CD14-positive monocyte (primary cell): ENCODE measurements at regions not wholly inside any gene's neighbourhood (a gene's known extent, or its start where the extent isn't known, plus 50 kb on each side); places are given as distances from the start of the nearest gene placed in this dataset.

Experiments
- DNase-seq, 3 donors: peaks; one replicate each; pipeline ENCODE4 v3.0.0-alpha.2; 2011 to 2022
- H2AFZ ChIP-seq: 2 replicates; pipeline ENCODE4 v1.6.0; 2012; ENCODE audit warnings: mild to moderate bottlenecking, low read depth, low read length, inconsistent platforms; ENCODE audit not compliant: insufficient read depth, poor library complexity, severe bottlenecking
- H3K27ac ChIP-seq, 2 donors: 1 replicate in 1 of 2; 2 replicates in 1 of 2; pipeline ENCODE4 v1.5.1; 2012 to 2013; ENCODE audit warnings: low read length in 2 of 2, control low read depth in 1 of 2, inconsistent platforms in 1 of 2, low read depth in 1 of 2, mild to moderate bottlenecking in 1 of 2
- H3K27me3 ChIP-seq, 2 donors: one replicate each; pipeline versions ENCODE4 v1.6.0 to v1.6.1; 2011 to 2013; ENCODE audit warnings: low read length in 2 of 2; ENCODE audit not compliant: control insufficient read depth in 2 of 2, insufficient read depth in 2 of 2
- H3K36me3 ChIP-seq, 2 donors: replicated peaks in 1 of 2; 1 replicate in 1 of 2; 2 replicates in 1 of 2; pipeline versions ENCODE4 v1.5.1 to v1.6.1; 2012 to 2013; ENCODE audit warnings: low read length in 2 of 2, control low read depth in 1 of 2, inconsistent platforms in 1 of 2, mild to moderate bottlenecking in 1 of 2; ENCODE audit not compliant: insufficient read depth in 2 of 2, control insufficient read depth in 1 of 2
- H3K4me1 ChIP-seq, 2 donors: 1 replicate in 1 of 2; 2 replicates in 1 of 2; pipeline versions ENCODE4 v1.5.1 to v1.6.1; 2012 to 2013; ENCODE audit warnings: low read length in 2 of 2, control low read depth in 1 of 2, inconsistent platforms in 1 of 2, mild to moderate bottlenecking in 1 of 2, moderate library complexity in 1 of 2; ENCODE audit not compliant: insufficient read depth in 2 of 2, control insufficient read depth in 1 of 2
- H3K4me2 ChIP-seq: replicated peaks from 2 replicates; pipeline ENCODE3; 2012; ENCODE audit warnings: low read length, moderate library complexity, mild to moderate bottlenecking; ENCODE audit not compliant: poor library complexity, severe bottlenecking; ENCODE audit errors: extremely low read depth
- H3K4me3 ChIP-seq, 3 experiments: fragments of 200-600 bp in 1 of 3; sonication (generic) in 1 of 3; replicated peaks in 1 of 3; 1 replicate in 2 of 3; 2 replicates in 1 of 3; pipeline ENCODE4 v1.5.1; 2011 to 2013; ENCODE audit warnings: low read length in 3 of 3, mild to moderate bottlenecking in 3 of 3, control low read depth in 2 of 3, low read depth in 2 of 3, inconsistent platforms in 1 of 3, moderate library complexity in 1 of 3
- H3K79me2 ChIP-seq: 2 replicates; pipeline ENCODE4 v1.6.0; 2012; ENCODE audit warnings: mild to moderate bottlenecking, control low read depth, inconsistent platforms, low read length, moderate library complexity; ENCODE audit not compliant: insufficient read depth
- H3K9ac ChIP-seq: 2 replicates; pipeline ENCODE4 v1.6.0; 2017; ENCODE audit warnings: low read length, mild to moderate bottlenecking; ENCODE audit not compliant: insufficient read depth, poor library complexity, severe bottlenecking
- H3K9me3 ChIP-seq, 2 donors: replicated peaks in 1 of 2; 1 replicate in 1 of 2; 2 replicates in 1 of 2; pipeline versions ENCODE4 v1.5.1 to v1.6.1; 2012 to 2013; ENCODE audit warnings: low read length in 2 of 2, control low read depth in 1 of 2; ENCODE audit not compliant: control insufficient read depth in 1 of 2, insufficient read depth in 1 of 2
- H4K20me1 ChIP-seq: 2 replicates; pipeline ENCODE4 v1.6.0; 2012; ENCODE audit warnings: mild to moderate bottlenecking, low read length, control low read depth, moderate library complexity; ENCODE audit not compliant: insufficient read depth
- H3K27ac Mint-ChIP-seq, 7 donors: one replicate each; pipeline ENCODE4 v1.8.0; 2020; ENCODE audit warnings: mild to moderate bottlenecking in 7 of 7, mixed read lengths in 7 of 7, moderate library complexity in 6 of 7, inconsistent platforms in 2 of 7
- H3K27me3 Mint-ChIP-seq, 3 donors: one replicate each; pipeline ENCODE4 v1.8.0; 2021 to 2022; ENCODE audit warnings: low read depth in 3 of 3, mild to moderate bottlenecking in 3 of 3, mixed read lengths in 3 of 3, moderate library complexity in 3 of 3, inconsistent platforms in 1 of 3
- H3K36me3 Mint-ChIP-seq, 2 donors: one replicate each; pipeline ENCODE4 v1.8.0; 2020; ENCODE audit warnings: mixed read lengths in 2 of 2, inconsistent platforms in 1 of 2, mild to moderate bottlenecking in 1 of 2
- H3K4me1 Mint-ChIP-seq: one replicate; pipeline ENCODE4 v1.8.0; 2020; ENCODE audit warnings: mild to moderate bottlenecking, mixed read lengths
- H3K4me3 Mint-ChIP-seq, 2 donors: one replicate each; pipeline ENCODE4 v1.8.0; 2020; ENCODE audit warnings: mild to moderate bottlenecking in 2 of 2, mixed read lengths in 2 of 2, moderate library complexity in 1 of 2
- H3K9me3 Mint-ChIP-seq, 7 donors: one replicate each; pipeline ENCODE4 v1.8.0; 2020 to 2022; ENCODE audit warnings: mixed read lengths in 7 of 7, mild to moderate bottlenecking in 6 of 7, moderate library complexity in 6 of 7, inconsistent platforms in 2 of 7
- WGBS: methylation state at CpG from one replicate; pipeline ENCODE4 v1.1.5; 2013; ENCODE audit warnings: missing lambda C conversion rate; ENCODE audit not compliant: insufficient coverage; 5-methylcytosine and 5-hydroxymethylcytosine counted together
- intact Hi-C, 2 donors: fragments of 100-400 bp; cut with micrococcal nuclease; formaldehyde crosslinking; loops; one replicate each; pipeline versions ENCODE4 v1.15.0 to v1.15.1; 2023
- TF ChIP-seq, protein P1 (sequence below): fragments of 200-600 bp; IDR thresholded peaks from one replicate; pipeline ENCODE4 v1.8.0; 2022; ENCODE audit warnings: antibody characterized with exemption, mild to moderate bottlenecking

DNA sequence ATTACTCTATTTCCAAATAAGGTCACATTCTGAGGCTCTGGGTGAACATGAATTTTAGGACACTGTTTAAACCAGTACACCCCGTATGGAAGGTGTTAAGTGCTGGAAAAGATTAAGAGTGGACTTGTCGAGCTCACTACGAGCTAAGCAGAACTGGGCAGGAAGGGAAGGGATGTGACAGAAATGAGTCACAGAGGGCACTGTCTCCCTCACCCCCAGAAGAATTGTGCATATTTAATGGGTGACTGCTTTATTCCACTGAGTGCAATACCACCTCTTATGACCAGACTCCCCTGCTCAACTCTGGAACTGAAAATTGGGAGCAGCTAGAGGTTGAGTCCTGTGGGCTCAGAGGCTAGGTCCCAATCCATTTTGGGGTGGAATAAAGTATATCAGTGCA is 187.4 kb upstream of the RPS6KA3 start:
- no peaks in the 10 kb centered on the region for H3K4me1 ChIP-seq
- H3K36me3 ChIP-seq: no peaks in the 10 kb centered on the region
- Mint-ChIP-seq H3K27me3 (peaks cover 0 to 11% (median 1%) of the 10 kb centered on the region in 3 donors), H3K4me1 (peaks cover 4% of the 10 kb centered on the region), H3K36me3 (no peaks in the 10 kb centered on the region), H3K4me3 (no peak overlapping the region), H3K9me3 (peaks cover 0 to 4% (median 2%) of the 10 kb centered on the region in 7 donors), H3K27ac (no peak overlapping the region)
- H3K79me2 ChIP-seq: no peaks in the 10 kb centered on the region
- DNase-seq: no peak
- no peak overlapping the region for H3K9ac ChIP-seq
- no peak overlapping the region for H3K4me3 ChIP-seq
- peaks cover 0 to 2% of the 10 kb centered on the region in 2 donors for H3K27me3 ChIP-seq
- TF ChIP-seq, protein P1, sequence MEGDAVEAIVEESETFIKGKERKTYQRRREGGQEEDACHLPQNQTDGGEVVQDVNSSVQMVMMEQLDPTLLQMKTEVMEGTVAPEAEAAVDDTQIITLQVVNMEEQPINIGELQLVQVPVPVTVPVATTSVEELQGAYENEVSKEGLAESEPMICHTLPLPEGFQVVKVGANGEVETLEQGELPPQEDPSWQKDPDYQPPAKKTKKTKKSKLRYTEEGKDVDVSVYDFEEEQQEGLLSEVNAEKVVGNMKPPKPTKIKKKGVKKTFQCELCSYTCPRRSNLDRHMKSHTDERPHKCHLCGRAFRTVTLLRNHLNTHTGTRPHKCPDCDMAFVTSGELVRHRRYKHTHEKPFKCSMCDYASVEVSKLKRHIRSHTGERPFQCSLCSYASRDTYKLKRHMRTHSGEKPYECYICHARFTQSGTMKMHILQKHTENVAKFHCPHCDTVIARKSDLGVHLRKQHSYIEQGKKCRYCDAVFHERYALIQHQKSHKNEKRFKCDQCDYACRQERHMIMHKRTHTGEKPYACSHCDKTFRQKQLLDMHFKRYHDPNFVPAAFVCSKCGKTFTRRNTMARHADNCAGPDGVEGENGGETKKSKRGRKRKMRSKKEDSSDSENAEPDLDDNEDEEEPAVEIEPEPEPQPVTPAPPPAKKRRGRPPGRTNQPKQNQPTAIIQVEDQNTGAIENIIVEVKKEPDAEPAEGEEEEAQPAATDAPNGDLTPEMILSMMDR: no peak
- no peaks in the 10 kb centered on the region for H4K20me1 ChIP-seq
- no peak overlapping the region for H3K27ac ChIP-seq
- H2AFZ ChIP-seq: no peak overlapping the region
- WGBS: no CpG with 5 or more reads among the region's 3 CpGs
- H3K4me2 ChIP-seq: no peak overlapping the region
- no peaks in the 10 kb centered on the region for H3K9me3 ChIP-seq
- intact Hi-C loops: no loop called here

DNA sequence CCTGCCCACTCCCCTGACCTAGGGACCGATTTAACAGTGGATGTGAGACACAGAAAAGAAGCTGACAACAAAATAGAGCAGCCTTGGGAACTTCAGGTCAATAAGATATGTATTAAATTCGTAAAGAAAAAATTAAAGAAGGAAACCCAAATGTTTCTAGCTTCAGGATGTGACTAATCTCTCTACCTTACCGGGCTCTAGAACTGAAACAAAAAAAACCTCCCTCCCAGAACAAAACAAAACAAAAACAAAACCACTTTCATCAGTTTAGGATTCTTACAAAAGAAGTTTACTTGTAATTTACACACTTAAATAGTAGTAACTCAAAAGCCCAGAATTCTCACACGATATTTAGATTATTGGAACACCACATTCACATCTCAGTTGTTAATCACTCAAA is 185.8 kb upstream of the RPS6KA3 start:
- H3K4me2 ChIP-seq: no peak overlapping the region
- H3K27ac Mint-ChIP-seq: no peak overlapping the region

More for the DNA sequence above, 185.8 kb upstream of the RPS6KA3 start:
- peaks cover 0 to 4% (median 2%) of the 10 kb centered on the region in 7 donors for H3K9me3 Mint-ChIP-seq
- H3K36me3 Mint-ChIP-seq: no peaks in the 10 kb centered on the region
- Histone ChIP-seq H4K20me1 (no peaks in the 10 kb centered on the region), H3K9ac (no peak overlapping the region), H3K36me3 (no peaks in the 10 kb centered on the region), H3K27me3 (peaks cover 0 to 2% of the 10 kb centered on the region in 2 donors), H3K4me1 (no peaks in the 10 kb centered on the region), H3K9me3 (no peaks in the 10 kb centered on the region), H3K4me3 (no peak overlapping the region), H3K27ac (no peak overlapping the region), H2AFZ (no peak overlapping the region), H3K79me2 (no peaks in the 10 kb centered on the region)
- no peak overlapping the region for H3K4me3 Mint-ChIP-seq
- TF ChIP-seq, protein P1: no peak
- DNase-seq: no peak
- intact Hi-C loops: no loop called here
- peaks cover 0 to 8% (median 1%) of the 10 kb centered on the region in 3 donors for H3K27me3 Mint-ChIP-seq
- peaks cover 4% of the 10 kb centered on the region for H3K4me1 Mint-ChIP-seq
- no CpG with 5 or more reads among the region's 4 CpGs for WGBS
